Mesendoderm (in vitro differentiated cells): ENCODE measurements at regions not wholly inside any gene's neighbourhood (a gene's known extent, or its start where the extent isn't known, plus 50 kb on each side); places are given as distances from the start of the nearest gene placed in this dataset.

Experiments
- DNase-seq: peaks from one replicate; pipeline ENCODE4 v3.0.0; 2013
- H2AK5ac ChIP-seq: 2 replicates; pipeline ENCODE4 v1.6.1; 2013; ENCODE audit warnings: low read length, inconsistent platforms
- H2BK120ac ChIP-seq: 2 replicates; pipeline ENCODE4 v1.6.1; 2013; ENCODE audit warnings: low read depth, mild to moderate bottlenecking, low read length, moderate library complexity, mixed read lengths
- H2BK15ac ChIP-seq: replicated peaks from 2 replicates; pipeline ENCODE4 v1.6.1; 2013; ENCODE audit warnings: low read depth, mild to moderate bottlenecking, moderate library complexity
- H2BK5ac ChIP-seq: 2 replicates; pipeline ENCODE4 v1.6.1; 2013; ENCODE audit warnings: low read length, inconsistent platforms
- H3K18ac ChIP-seq: 2 replicates; pipeline ENCODE4 v1.6.1; 2013; ENCODE audit warnings: mild to moderate bottlenecking, low read length, mixed read lengths
- H3K23ac ChIP-seq: one replicate; pipeline ENCODE4 v1.6.1; 2013; ENCODE audit warnings: low read length
- H3K27ac ChIP-seq: 2 replicates; pipeline ENCODE4 v1.5.1; 2013; ENCODE audit warnings: low read depth, mild to moderate bottlenecking, inconsistent platforms, low read length, moderate library complexity
- H3K27me3 ChIP-seq: 2 replicates; pipeline ENCODE4 v1.6.1; 2013; ENCODE audit warnings: low read length, control low read depth, mild to moderate bottlenecking, inconsistent platforms; ENCODE audit not compliant: insufficient read depth, poor library complexity
- H3K36me3 ChIP-seq: 2 replicates; pipeline ENCODE4 v1.6.1; 2013; ENCODE audit warnings: low read length, inconsistent platforms; ENCODE audit not compliant: control insufficient read depth, insufficient read depth
- H3K4ac ChIP-seq: one replicate; pipeline ENCODE4 v1.6.1; 2013; ENCODE audit warnings: low read depth, mild to moderate bottlenecking, low read length, moderate library complexity
- H3K4me1 ChIP-seq: 2 replicates; pipeline ENCODE4 v1.6.1; 2013; ENCODE audit warnings: low read depth, low read length, inconsistent platforms; ENCODE audit not compliant: control insufficient read depth
- H3K4me2 ChIP-seq: 2 replicates; pipeline ENCODE4 v1.6.1; 2013; ENCODE audit warnings: low read length
- H3K4me3 ChIP-seq: 2 replicates; pipeline ENCODE4 v1.5.1; 2013; ENCODE audit warnings: mild to moderate bottlenecking, low read length
- H3K56ac ChIP-seq: one replicate; pipeline ENCODE4 v1.6.1; 2013; ENCODE audit warnings: low read length
- H3K79me1 ChIP-seq: 2 replicates; pipeline ENCODE4 v1.6.1; 2013; ENCODE audit warnings: low read length, inconsistent platforms
- H3K79me2 ChIP-seq: 2 replicates; pipeline ENCODE4 v1.6.1; 2013; ENCODE audit warnings: mild to moderate bottlenecking, low read length; ENCODE audit not compliant: control insufficient read depth, insufficient read depth
- H3K9ac ChIP-seq: 2 replicates; pipeline ENCODE4 v1.6.1; 2013; ENCODE audit warnings: low read length, inconsistent platforms
- H4K5ac ChIP-seq: one replicate; pipeline ENCODE4 v1.6.1; 2013; ENCODE audit warnings: low read length
- H4K8ac ChIP-seq: one replicate; pipeline ENCODE4 v1.6.1; 2013; ENCODE audit warnings: low read depth, mild to moderate bottlenecking, control low read depth, low read length, moderate library complexity
- WGBS: extraction: QIAGEN DNeasy Blood & Tissue Kit; methylation state at CpG from one replicate; pipeline ENCODE4 v1.1.7; 2013; ENCODE audit warnings: low lambda C conversion rate, missing lambda C conversion rate; ENCODE audit not compliant: insufficient coverage; ENCODE audit errors: extremely low coverage; 5-methylcytosine and 5-hydroxymethylcytosine counted together

DNA sequence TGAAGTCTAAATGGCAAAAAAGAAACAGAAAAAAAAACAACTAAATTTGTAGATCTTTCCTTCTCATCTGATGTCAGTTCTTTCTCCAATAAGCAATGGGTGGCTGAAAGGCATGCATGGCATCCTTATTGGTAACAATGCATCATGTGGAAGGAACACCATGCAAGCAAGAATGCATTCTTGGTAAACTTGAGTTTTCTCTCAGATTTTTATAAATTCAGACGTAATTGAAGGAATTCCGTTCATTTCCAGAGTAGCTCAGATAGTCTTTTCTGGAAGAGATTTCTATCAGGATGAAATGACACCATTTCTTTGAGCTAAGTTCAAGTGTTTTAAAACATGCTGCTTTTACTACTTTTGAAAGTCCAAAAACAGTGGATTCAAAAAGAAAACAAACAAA, 373.0 kb downstream of the COG6 start:
- H4K5ac ChIP-seq, result no peak overlapping the region
- no peaks in the 10 kb centered on the region for H3K79me2 ChIP-seq
- H3K36me3 ChIP-seq, result no peaks in the 10 kb centered on the region
- no peak overlapping the region for H2BK120ac ChIP-seq
- H3K23ac ChIP-seq, result no peak overlapping the region
- no peak overlapping the region for H4K8ac ChIP-seq
- no peak overlapping the region for H3K27ac ChIP-seq
- no peak overlapping the region for H2BK15ac ChIP-seq
- no peak overlapping the region for H3K4ac ChIP-seq
- no CpG with 5 or more reads among the region's 2 CpGs for WGBS
- no peaks in the 10 kb centered on the region for H3K27me3 ChIP-seq
- H3K9ac ChIP-seq, result no peak overlapping the region
- no peaks in the 10 kb centered on the region for H3K79me1 ChIP-seq
- no peak overlapping the region for H3K18ac ChIP-seq
- H3K56ac ChIP-seq, result no peak overlapping the region
- no peak overlapping the region for H3K4me2 ChIP-seq
- no peak overlapping the region for H2BK5ac ChIP-seq
- no peak overlapping the region for H2AK5ac ChIP-seq
- H3K4me1 ChIP-seq, result no peaks in the 10 kb centered on the region
- H3K4me3 ChIP-seq, result no peak overlapping the region
- DNase-seq, result no peak

- Histone ChIP-seq H3K4me1 (no peaks in the 10 kb centered on the region), H3K79me2 (no peaks in the 10 kb centered on the region), H2AK5ac (no peak overlapping the region), H2BK120ac (no peak overlapping the region), H3K23ac (no peak overlapping the region), H3K4ac (no peak overlapping the region), H3K27me3 (no peaks in the 10 kb centered on the region), H4K5ac (no peak overlapping the region), H2BK15ac (no peak overlapping the region), H3K4me3 (no peak overlapping the region), H3K18ac (no peak overlapping the region), H2BK5ac (no peak overlapping the region), H3K27ac (no peak overlapping the region), H3K36me3 (no peaks in the 10 kb centered on the region), H3K9ac (no peak overlapping the region), H3K4me2 (no peak overlapping the region), H4K8ac (no peak overlapping the region), H3K56ac (no peak overlapping the region), H3K79me1 (no peaks in the 10 kb centered on the region)
- DNase-seq, result peak; percentile 5
- no CpG with 5 or more reads among the region's 4 CpGs for WGBS
Observed at GRCh38 chr13:40031031-40031430, 375.6 kb downstream of the COG6 start.

- H3K4me1 ChIP-seq, result no peaks in the 10 kb centered on the region
- no peak overlapping the region for H3K27ac ChIP-seq
- H3K36me3 ChIP-seq, result no peaks in the 10 kb centered on the region
- H2BK15ac ChIP-seq, result no peak overlapping the region
- H2BK120ac ChIP-seq, result no peak overlapping the region
- no peak overlapping the region for H2BK5ac ChIP-seq
- H2AK5ac ChIP-seq, result no peak overlapping the region
- H3K4ac ChIP-seq, result no peak overlapping the region
- no peak overlapping the region for H4K5ac ChIP-seq
- H3K9ac ChIP-seq, result no peak overlapping the region
- H3K4me2 ChIP-seq, result no peak overlapping the region
- no peak for DNase-seq
- no peaks in the 10 kb centered on the region for H3K79me2 ChIP-seq
- H3K27me3 ChIP-seq, result no peaks in the 10 kb centered on the region
- H3K18ac ChIP-seq, result no peak overlapping the region
- no peaks in the 10 kb centered on the region for H3K79me1 ChIP-seq
- H3K23ac ChIP-seq, result no peak overlapping the region
- no CpG with 5 or more reads among the region's 2 CpGs for WGBS
- no peak overlapping the region for H4K8ac ChIP-seq
- H3K4me3 ChIP-seq, result no peak overlapping the region
- H3K56ac ChIP-seq, result no peak overlapping the region
Observed at GRCh38 chr13:40039061-40039460, 383.6 kb downstream of the COG6 start.

GRCh38 chr13:40042991-40043390, 387.5 kb downstream of the COG6 start:
- no peaks in the 10 kb centered on the region for H3K79me1 ChIP-seq
- H3K27ac ChIP-seq, result no peak overlapping the region
- no peaks in the 10 kb centered on the region for H3K4me1 ChIP-seq
- no peak overlapping the region for H3K4ac ChIP-seq
- no peak overlapping the region for H3K4me2 ChIP-seq
- H3K79me2 ChIP-seq, result no peaks in the 10 kb centered on the region
- no peak overlapping the region for H4K8ac ChIP-seq
- no peak overlapping the region for H2BK120ac ChIP-seq
- H3K36me3 ChIP-seq, result no peaks in the 10 kb centered on the region
- no peak overlapping the region for H3K9ac ChIP-seq
- no peak overlapping the region for H3K4me3 ChIP-seq
- H2BK5ac ChIP-seq, result no peak overlapping the region
- H2BK15ac ChIP-seq, result no peak overlapping the region
- no peak overlapping the region for H4K5ac ChIP-seq
- H2AK5ac ChIP-seq, result no peak overlapping the region
- no peak overlapping the region for H3K18ac ChIP-seq
- no peak for DNase-seq
- WGBS, result 100% methylated on average over 1 of the region's 3 CpGs
- no peak overlapping the region for H3K23ac ChIP-seq
- no peak overlapping the region for H3K56ac ChIP-seq
- H3K27me3 ChIP-seq, result no peaks in the 10 kb centered on the region

DNA sequence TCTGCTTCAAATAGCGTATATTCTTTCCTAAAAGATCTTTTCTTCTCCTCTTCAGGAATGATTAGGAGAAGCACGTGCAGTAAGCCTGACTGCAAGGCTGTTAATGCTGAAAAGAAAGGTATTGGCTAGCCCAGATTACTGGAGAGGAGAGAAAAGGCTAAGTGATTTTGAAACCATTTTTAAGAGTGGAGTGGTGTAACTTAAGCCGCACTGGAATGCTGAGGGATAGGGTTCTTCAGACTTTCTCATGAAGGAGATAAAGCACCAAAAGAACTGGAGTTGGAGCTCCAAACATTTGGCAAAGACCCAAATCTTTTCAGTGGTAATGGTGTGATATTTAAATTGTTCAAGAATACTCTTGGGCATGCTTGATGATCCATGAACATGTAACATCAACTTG, 388.3 kb downstream of the COG6 start:
- no peaks in the 10 kb centered on the region for H3K36me3 ChIP-seq
- no peak overlapping the region for H3K4ac ChIP-seq
- no CpG with 5 or more reads among the region's 3 CpGs for WGBS
- no peaks in the 10 kb centered on the region for H3K4me1 ChIP-seq
- no peak overlapping the region for H3K23ac ChIP-seq
- H3K18ac ChIP-seq, result no peak overlapping the region
- H2BK15ac ChIP-seq, result no peak overlapping the region
- H2AK5ac ChIP-seq, result no peak overlapping the region
- H2BK120ac ChIP-seq, result no peak overlapping the region
- no peak overlapping the region for H3K56ac ChIP-seq
- H3K9ac ChIP-seq, result no peak overlapping the region
- H3K4me2 ChIP-seq, result no peak overlapping the region
- no peak overlapping the region for H4K8ac ChIP-seq
- no peak for DNase-seq
- H3K79me2 ChIP-seq, result no peaks in the 10 kb centered on the region
- no peak overlapping the region for H3K27ac ChIP-seq
- no peaks in the 10 kb centered on the region for H3K79me1 ChIP-seq
- no peak overlapping the region for H4K5ac ChIP-seq
- H2BK5ac ChIP-seq, result no peak overlapping the region
- H3K27me3 ChIP-seq, result no peaks in the 10 kb centered on the region
- H3K4me3 ChIP-seq, result no peak overlapping the region

DNA sequence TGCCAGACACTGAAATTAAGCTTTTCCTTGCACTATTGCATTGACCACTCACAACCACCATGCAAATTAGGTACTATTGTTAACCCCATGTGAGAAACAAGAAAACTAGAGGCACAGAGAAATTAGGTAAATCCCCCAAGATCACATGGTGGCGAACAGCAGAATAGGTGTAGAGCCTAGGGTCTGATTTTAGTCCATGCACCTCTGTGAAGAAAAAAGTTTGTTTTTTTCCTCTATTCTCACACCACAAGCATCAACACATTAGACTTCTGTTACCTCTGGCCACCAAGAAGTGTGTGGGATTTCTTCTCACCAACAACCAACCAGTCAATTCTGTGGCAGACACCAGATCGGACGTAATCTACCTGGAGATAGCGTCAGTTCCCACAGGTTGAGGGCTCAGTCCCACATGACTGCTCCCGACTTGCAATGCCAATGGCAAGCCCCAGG, 391.9 kb downstream of the COG6 start:
- H3K27ac ChIP-seq, result no peak overlapping the region
- no peaks in the 10 kb centered on the region for H3K79me1 ChIP-seq
- H2AK5ac ChIP-seq, result no peak overlapping the region
- H3K18ac ChIP-seq, result no peak overlapping the region
- no peak overlapping the region for H2BK120ac ChIP-seq
- no peaks in the 10 kb centered on the region for H3K79me2 ChIP-seq
- no peak for DNase-seq
- H4K5ac ChIP-seq, result no peak overlapping the region
- WGBS, result no CpG with 5 or more reads among the region's 5 CpGs
- H3K4me2 ChIP-seq, result no peak overlapping the region
- H3K56ac ChIP-seq, result no peak overlapping the region
- H4K8ac ChIP-seq, result no peak overlapping the region
- no peaks in the 10 kb centered on the region for H3K27me3 ChIP-seq
- no peak overlapping the region for H3K23ac ChIP-seq
- H3K36me3 ChIP-seq, result no peaks in the 10 kb centered on the region
- no peak overlapping the region for H2BK15ac ChIP-seq
- no peaks in the 10 kb centered on the region for H3K4me1 ChIP-seq
- H3K4me3 ChIP-seq, result no peak overlapping the region
- no peak overlapping the region for H2BK5ac ChIP-seq
- H3K9ac ChIP-seq, result no peak overlapping the region
- H3K4ac ChIP-seq, result no peak overlapping the region
